ENCODE measurements at regions not wholly inside any gene's neighbourhood (a gene's known extent, or its start where the extent isn't known, plus 50 kb on each side); places are given as distances from the start of the nearest gene placed in this dataset.

- Histone ChIP-seq H4K20me1 (replicated peaks; ENCODE audit: insufficient read depth) (no peaks in the 10 kb centered on the region), H3K4me3 (no peak overlapping the region), H2AFZ (no peak overlapping the region; the same call in 1 of the 2 replicates), H3K4me2 (no peak overlapping the region), H3K79me2 (replicated peaks; ENCODE audit: insufficient read depth) (no peaks in the 10 kb centered on the region), H3K27me3 (ENCODE audit: insufficient read depth) (no peaks in the 10 kb centered on the region), H3K4me1 (ENCODE audit: insufficient read depth) (no peaks in the 10 kb centered on the region), H3K36me3 (ENCODE audit: insufficient read depth) (no peaks in the 10 kb centered on the region; the same call in 1 of the 2 replicates), H3K27ac (ENCODE audit: low read depth) (no peak overlapping the region), H3K9me2 (ENCODE audit: insufficient read depth) (peaks cover 8% of the 10 kb centered on the region; the same call in 1 of the 2 replicates), H3F3A (replicated peaks; ENCODE audit: low read depth) (no peaks in the 10 kb centered on the region)
- H3K27me3 Mint-ChIP-seq (ENCODE audit: insufficient read depth, low read depth, poor library complexity): no peaks in the 10 kb centered on the region
- ATAC-seq: no peak
- H3K36me3 Mint-ChIP-seq (ENCODE audit: low read depth): no peaks in the 10 kb centered on the region
- DNase-seq (ENCODE audit: low spot score): no peak
- no peaks in the 10 kb centered on the region for H3K9me3 Mint-ChIP-seq
- TF ChIP-seq ZNF462 (CRISPR knock-in tag; IDR thresholded peaks at IDR 0.05) (no peak), ZNF331 (CRISPR knock-in tag; IDR thresholded peaks at IDR 0.05; ENCODE audit: low read depth) (no peak), STAT1 (IDR thresholded peaks at IDR 0.05; ENCODE audit: unreplicated experiment) (no peak), EZH2 (IDR thresholded peaks at IDR 0.05; ENCODE audit: low read depth, unreplicated experiment) (no peak), ZNF114 (CRISPR knock-in tag; IDR thresholded peaks at IDR 0.05) (no peak), NANOG (IDR thresholded peaks at IDR 0.05; ENCODE audit: borderline replicate concordance) (no peak), REST (IDR thresholded peaks at IDR 0.05; ENCODE audit: unreplicated experiment) (no peak), POLR2AphosphoS5 (IDR thresholded peaks at IDR 0.05; ENCODE audit: low read depth) (no peak), JUNB (IDR thresholded peaks at IDR 0.05; ENCODE audit: unreplicated experiment) (no peak), CREB1 (CRISPR knock-in tag; IDR thresholded peaks at IDR 0.05; ENCODE audit: low read depth) (no peak), EZH2phosphoT487 (IDR thresholded peaks at IDR 0.05; ENCODE audit: unreplicated experiment) (no peak)
- TF ChIP-seq, protein P1, sequence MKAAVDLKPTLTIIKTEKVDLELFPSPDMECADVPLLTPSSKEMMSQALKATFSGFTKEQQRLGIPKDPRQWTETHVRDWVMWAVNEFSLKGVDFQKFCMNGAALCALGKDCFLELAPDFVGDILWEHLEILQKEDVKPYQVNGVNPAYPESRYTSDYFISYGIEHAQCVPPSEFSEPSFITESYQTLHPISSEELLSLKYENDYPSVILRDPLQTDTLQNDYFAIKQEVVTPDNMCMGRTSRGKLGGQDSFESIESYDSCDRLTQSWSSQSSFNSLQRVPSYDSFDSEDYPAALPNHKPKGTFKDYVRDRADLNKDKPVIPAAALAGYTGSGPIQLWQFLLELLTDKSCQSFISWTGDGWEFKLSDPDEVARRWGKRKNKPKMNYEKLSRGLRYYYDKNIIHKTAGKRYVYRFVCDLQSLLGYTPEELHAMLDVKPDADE (IDR thresholded peaks at IDR 0.05): no peak
- TF ChIP-seq, protein P2, sequence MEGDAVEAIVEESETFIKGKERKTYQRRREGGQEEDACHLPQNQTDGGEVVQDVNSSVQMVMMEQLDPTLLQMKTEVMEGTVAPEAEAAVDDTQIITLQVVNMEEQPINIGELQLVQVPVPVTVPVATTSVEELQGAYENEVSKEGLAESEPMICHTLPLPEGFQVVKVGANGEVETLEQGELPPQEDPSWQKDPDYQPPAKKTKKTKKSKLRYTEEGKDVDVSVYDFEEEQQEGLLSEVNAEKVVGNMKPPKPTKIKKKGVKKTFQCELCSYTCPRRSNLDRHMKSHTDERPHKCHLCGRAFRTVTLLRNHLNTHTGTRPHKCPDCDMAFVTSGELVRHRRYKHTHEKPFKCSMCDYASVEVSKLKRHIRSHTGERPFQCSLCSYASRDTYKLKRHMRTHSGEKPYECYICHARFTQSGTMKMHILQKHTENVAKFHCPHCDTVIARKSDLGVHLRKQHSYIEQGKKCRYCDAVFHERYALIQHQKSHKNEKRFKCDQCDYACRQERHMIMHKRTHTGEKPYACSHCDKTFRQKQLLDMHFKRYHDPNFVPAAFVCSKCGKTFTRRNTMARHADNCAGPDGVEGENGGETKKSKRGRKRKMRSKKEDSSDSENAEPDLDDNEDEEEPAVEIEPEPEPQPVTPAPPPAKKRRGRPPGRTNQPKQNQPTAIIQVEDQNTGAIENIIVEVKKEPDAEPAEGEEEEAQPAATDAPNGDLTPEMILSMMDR (conservative IDR thresholded peaks at IDR 0.05; ENCODE audit: low read depth in 2 of 2): no peak
- no peaks in the 10 kb centered on the region for H3K4me1 Mint-ChIP-seq
- no peak overlapping the region for H3K27ac Mint-ChIP-seq
- H3K4me3 Mint-ChIP-seq: no peak overlapping the region
Observed at GRCh38 chr10:63822496-63822895, 301.3 kb downstream of the REEP3 start.
